ENCODE measurements at regions not wholly inside any gene's neighbourhood (a gene's known extent, or its start where the extent isn't known, plus 50 kb on each side); places are given as distances from the start of the nearest gene placed in this dataset.

GRCh38 chr6:44668976-44669934 lies 281.7 kb downstream of the CDC5L start:
- POLR2A ChIA-PET: no interaction called here
- TF ChIP-seq, protein P1, sequence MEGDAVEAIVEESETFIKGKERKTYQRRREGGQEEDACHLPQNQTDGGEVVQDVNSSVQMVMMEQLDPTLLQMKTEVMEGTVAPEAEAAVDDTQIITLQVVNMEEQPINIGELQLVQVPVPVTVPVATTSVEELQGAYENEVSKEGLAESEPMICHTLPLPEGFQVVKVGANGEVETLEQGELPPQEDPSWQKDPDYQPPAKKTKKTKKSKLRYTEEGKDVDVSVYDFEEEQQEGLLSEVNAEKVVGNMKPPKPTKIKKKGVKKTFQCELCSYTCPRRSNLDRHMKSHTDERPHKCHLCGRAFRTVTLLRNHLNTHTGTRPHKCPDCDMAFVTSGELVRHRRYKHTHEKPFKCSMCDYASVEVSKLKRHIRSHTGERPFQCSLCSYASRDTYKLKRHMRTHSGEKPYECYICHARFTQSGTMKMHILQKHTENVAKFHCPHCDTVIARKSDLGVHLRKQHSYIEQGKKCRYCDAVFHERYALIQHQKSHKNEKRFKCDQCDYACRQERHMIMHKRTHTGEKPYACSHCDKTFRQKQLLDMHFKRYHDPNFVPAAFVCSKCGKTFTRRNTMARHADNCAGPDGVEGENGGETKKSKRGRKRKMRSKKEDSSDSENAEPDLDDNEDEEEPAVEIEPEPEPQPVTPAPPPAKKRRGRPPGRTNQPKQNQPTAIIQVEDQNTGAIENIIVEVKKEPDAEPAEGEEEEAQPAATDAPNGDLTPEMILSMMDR (IDR thresholded peaks at IDR 0.05; ENCODE audit: unreplicated experiment): no peak
- Mint-ChIP-seq H3K9me3 (ENCODE audit: unreplicated experiment) (no peaks in the 10 kb centered on the region), H3K4me3 (ENCODE audit: unreplicated experiment) (no peak overlapping the region), H3K36me3 (ENCODE audit: insufficient read depth, unreplicated experiment) (peaks cover 2% of the 10 kb centered on the region), H3K27ac (ENCODE audit: low read depth, unreplicated experiment) (no peak overlapping the region), H3K27me3 (ENCODE audit: insufficient read depth, unreplicated experiment) (no peaks in the 10 kb centered on the region), H3K4me1 (ENCODE audit: insufficient read depth, unreplicated experiment) (peaks cover 12% of the 10 kb centered on the region)
- BruUV-seq (replicated peaks): no TSS peak
- intact Hi-C loops (cut with micrococcal nuclease): no loop called here
- no peak for DNase-seq (ENCODE audit: unreplicated experiment)
- CTCF ChIA-PET: interaction anchor here (0.6 to 1.2 kb wide), 2 partner anchors 14 to 621 kb away, joined by 3 to 5 read pairs; no protein-coding TSS in a partner anchor

GRCh38 chr6:44670146-44670545 lies 282.6 kb downstream of the CDC5L start:
- intact Hi-C loops (cut with micrococcal nuclease): no loop called here
- Mint-ChIP-seq H3K27ac (ENCODE audit: low read depth, unreplicated experiment) (no peak overlapping the region), H3K9me3 (ENCODE audit: unreplicated experiment) (no peaks in the 10 kb centered on the region), H3K4me1 (ENCODE audit: insufficient read depth, unreplicated experiment) (peaks cover 12% of the 10 kb centered on the region), H3K36me3 (ENCODE audit: insufficient read depth, unreplicated experiment) (peaks cover 4% of the 10 kb centered on the region), H3K4me3 (ENCODE audit: unreplicated experiment) (no peak overlapping the region), H3K27me3 (ENCODE audit: insufficient read depth, unreplicated experiment) (no peaks in the 10 kb centered on the region)
- no TSS peak for BruUV-seq (replicated peaks)
- ChIA-PET CTCF (interaction anchor here (0.9 kb wide), 1 partner anchor 14 kb away, joined by 3 read pairs; no protein-coding TSS in a partner anchor), POLR2A (no interaction called here)
- no peak for DNase-seq (ENCODE audit: unreplicated experiment)
- TF ChIP-seq, protein P1 (IDR thresholded peaks at IDR 0.05; ENCODE audit: unreplicated experiment): no peak

DNA sequence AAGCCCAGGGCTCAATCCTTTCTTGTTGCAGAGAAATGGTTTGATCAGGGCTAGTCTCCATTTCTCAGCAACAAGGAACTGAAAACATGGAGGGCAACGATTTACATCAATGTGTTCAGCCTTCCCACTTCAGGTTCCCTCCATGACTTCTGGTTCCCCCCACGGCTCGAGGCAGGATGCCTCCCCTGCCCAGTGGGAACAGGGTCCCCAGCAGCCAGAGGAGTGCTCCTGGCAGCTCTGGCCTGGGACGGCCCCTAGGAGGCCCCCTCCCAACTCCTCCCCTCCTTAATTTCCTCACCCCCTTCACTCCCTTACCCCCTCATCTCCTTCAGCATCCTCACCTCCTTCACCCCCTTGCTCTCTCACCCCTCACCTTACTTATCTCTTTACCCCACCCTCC lies 283.8 kb downstream of the CDC5L start:
- no TSS peak for BruUV-seq (replicated peaks)
- peaks cover 18% of the 10 kb centered on the region for H3K4me1 Mint-ChIP-seq (ENCODE audit: insufficient read depth, unreplicated experiment)
- TF ChIP-seq, protein P1 (IDR thresholded peaks at IDR 0.05; ENCODE audit: unreplicated experiment): no peak
- CTCF ChIA-PET: interaction anchor here (0.6 kb wide), 1 partner anchor 8 kb away, joined by 3 read pairs; no protein-coding TSS in a partner anchor
- H3K27me3 Mint-ChIP-seq (ENCODE audit: insufficient read depth, unreplicated experiment): no peaks in the 10 kb centered on the region
- intact Hi-C loops (cut with micrococcal nuclease): no loop called here
- no peak for DNase-seq (ENCODE audit: unreplicated experiment)
- peaks cover 4% of the 10 kb centered on the region for H3K36me3 Mint-ChIP-seq (ENCODE audit: insufficient read depth, unreplicated experiment)
- H3K9me3 Mint-ChIP-seq (ENCODE audit: unreplicated experiment): no peaks in the 10 kb centered on the region
- POLR2A ChIA-PET: no interaction called here
- H3K4me3 Mint-ChIP-seq (ENCODE audit: unreplicated experiment): no peak overlapping the region
- H3K27ac Mint-ChIP-seq (ENCODE audit: low read depth, unreplicated experiment): no peak overlapping the region

- H3K36me3 Mint-ChIP-seq (ENCODE audit: insufficient read depth, unreplicated experiment): peaks cover 4% of the 10 kb centered on the region
- H3K27ac Mint-ChIP-seq (ENCODE audit: low read depth, unreplicated experiment): no peak overlapping the region
- H3K4me1 Mint-ChIP-seq (ENCODE audit: insufficient read depth, unreplicated experiment): peaks cover 18% of the 10 kb centered on the region
- H3K9me3 Mint-ChIP-seq (ENCODE audit: unreplicated experiment): no peaks in the 10 kb centered on the region
- no TSS peak for BruUV-seq (replicated peaks)
- no peak for DNase-seq (ENCODE audit: unreplicated experiment)
- H3K27me3 Mint-ChIP-seq (ENCODE audit: insufficient read depth, unreplicated experiment): no peaks in the 10 kb centered on the region
- ChIA-PET POLR2A (interaction anchor here (1.3 kb wide), 1 partner anchor 10 kb away, joined by 3 read pairs; no protein-coding TSS in a partner anchor), CTCF (no interaction called here)
- H3K4me3 Mint-ChIP-seq (ENCODE audit: unreplicated experiment): no peak overlapping the region
- TF ChIP-seq, protein P1 (IDR thresholded peaks at IDR 0.05; ENCODE audit: unreplicated experiment): no peak
- intact Hi-C loops (cut with micrococcal nuclease): no loop called here
Observed at GRCh38 chr6:44672086-44672485, 284.6 kb downstream of the CDC5L start.

All from MCF 10A (cell line).